ENCODE measurements at regions not wholly inside any gene's neighbourhood (a gene's known extent, or its start where the extent isn't known, plus 50 kb on each side); places are given as distances from the start of the nearest gene placed in this dataset.

- no peak for DNase-seq (ENCODE audit: low spot score)
Observed at GRCh38 chr2:16275131-16275530, 334.8 kb downstream of the MYCN start.

DNA sequence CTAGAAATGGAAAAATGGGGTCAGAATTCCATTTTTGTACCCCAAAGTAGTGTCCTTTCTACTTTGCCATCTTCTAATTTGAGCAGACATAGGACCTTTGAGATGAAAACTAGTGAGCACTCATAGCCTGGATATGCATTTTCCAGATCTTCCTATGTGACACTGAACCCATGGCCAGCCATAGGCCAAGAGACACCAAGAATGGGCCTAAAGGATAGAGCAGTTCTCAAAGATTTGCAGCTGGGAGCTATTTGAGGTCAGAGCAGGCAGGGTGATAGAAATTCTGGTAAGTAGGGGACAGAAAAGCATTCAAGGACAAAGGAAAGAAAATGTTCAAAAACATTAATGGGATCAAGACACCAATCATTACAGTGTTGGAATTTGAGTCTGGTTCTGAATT, 332.8 kb downstream of the MYCN start:
- DNase-seq (ENCODE audit: low spot score), result no peak

DNA sequence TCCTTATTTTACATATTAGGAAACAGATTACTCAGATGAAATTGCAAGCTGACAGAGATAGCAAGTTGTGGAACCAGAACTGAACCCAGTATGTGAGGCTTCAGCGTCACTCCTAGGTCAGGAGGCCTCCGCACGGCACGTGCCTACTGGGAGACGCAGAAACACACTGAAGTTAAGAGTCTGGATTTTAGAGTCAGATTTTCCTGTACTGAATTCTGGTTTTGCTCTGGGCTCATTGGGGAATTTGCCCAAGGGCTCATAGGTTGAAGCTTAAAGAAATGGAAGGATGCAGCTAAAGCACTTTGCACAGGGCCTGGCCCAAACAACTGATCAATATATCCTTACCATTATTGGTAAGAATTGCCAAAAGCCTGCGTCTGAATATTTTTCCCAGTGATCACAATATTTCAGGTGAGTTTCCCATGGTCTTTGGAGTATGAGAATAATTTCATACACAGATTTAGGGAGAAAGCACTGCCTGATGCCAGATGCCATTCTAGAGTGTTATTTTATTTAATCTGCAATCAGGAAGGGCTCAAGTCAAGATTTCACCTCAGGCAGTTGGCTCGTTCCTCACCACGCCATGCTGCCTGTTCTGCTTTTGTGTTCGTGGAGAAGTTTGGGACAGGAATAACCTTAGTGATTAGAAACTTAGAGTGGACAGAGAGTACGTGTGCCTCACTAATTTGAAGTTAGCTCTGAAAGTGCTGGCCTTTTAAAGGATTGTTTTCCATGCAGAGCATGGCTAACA, 331.9 kb downstream of the MYCN start:
- no peak for DNase-seq (ENCODE audit: low spot score)

- no peak for DNase-seq (ENCODE audit: low spot score)
Observed at GRCh38 chr2:16271231-16271896, 331.0 kb downstream of the MYCN start.

GRCh38 chr2:16270441-16270840, 330.1 kb downstream of the MYCN start:
- DNase-seq (ENCODE audit: low spot score), result no peak

- no peak for DNase-seq (ENCODE audit: low spot score)
Observed at GRCh38 chr2:16268301-16269000, 328.1 kb downstream of the MYCN start.

GRCh38 chr2:16266571-16266970, 326.2 kb downstream of the MYCN start:
- DNase-seq (ENCODE audit: low spot score), result no peak

DNA sequence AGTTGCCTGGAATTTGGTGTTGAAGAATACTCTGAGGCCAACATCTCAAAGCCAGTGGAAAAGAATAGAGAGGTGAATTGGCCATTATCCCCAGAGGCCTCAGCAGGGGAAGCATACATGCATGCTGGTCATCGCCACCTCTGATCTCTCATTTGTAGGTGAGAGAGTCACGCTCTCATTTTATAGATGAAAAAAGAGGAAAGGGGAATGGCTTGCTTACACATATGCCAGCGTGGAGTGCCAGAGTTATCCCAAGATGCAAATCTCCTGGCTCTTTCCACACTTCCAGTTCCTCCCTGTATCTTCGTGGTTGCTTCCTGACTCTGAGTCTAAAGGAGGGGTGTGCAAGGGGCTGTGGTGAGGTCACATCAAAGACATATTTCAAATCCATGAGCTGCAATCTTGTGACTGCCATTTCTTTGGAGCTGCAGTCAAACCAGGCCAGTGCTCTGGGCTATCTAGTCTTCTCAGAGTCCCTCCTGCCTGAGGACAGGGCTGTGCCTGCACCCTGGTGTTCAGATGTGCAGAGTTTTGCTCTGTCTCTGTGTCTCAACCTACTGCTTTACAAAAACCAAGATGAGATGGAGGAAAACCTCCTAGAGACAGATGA, 324.7 kb downstream of the MYCN start:
- no peak for DNase-seq (ENCODE audit: low spot score)

GRCh38 chr2:16264491-16264890, 324.1 kb downstream of the MYCN start:
- no peak for DNase-seq (ENCODE audit: low spot score)

DNA sequence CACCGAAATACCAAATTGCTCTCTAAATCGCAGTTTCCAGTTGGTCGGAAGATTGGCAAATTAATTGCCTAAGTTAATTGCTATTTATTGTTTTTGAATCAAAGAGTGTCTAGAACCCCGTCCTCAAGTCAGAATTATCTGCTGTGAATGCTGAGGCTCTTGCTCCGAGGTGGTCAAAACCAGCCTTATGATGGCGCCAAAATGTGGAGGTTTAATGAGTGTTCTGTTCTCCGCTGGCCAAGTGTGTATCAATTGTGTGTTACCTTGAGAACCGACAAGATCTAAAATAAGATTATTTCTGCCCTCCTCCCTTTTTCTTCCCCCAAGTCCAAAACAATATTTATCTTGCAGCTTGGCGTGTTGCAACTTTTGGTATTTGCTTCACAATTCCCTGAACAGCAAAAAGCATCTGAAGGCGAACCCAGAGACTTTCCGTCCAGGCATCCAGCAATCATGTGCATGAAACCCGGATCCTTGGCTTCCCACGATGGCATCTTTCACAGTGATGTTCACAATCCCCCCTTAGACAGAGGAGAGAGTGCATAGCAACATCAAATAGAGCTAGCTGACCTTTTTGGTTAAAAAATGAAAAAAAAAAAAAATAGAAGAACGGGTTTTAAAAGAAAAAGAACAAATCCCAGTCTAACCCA, 323.0 kb downstream of the MYCN start:
- no peak for DNase-seq (ENCODE audit: low spot score)

GRCh38 chr2:16262526-16263178, 322.3 kb downstream of the MYCN start:
- DNase-seq (ENCODE audit: low spot score), result no peak

DNA sequence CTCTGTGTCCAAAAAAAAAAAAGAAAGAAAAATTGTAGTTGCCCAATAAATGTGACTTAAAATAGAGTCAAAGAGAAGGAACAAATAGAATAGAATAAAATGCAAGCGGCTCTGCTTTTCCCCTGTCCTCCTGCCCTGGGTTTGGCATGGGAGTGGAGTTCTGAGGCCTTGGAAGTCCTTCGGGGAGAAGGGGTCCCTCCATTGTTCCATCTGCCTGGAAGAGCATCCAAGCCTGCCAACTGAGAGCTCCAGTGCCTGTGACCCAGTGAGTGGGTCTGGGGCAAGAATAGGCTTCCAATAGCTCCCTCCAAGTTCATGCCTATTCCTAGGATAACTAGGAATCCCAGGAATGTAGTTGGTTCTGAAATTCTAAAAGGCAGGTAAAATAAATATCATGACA, 321.4 kb downstream of the MYCN start:
- no peak for DNase-seq (ENCODE audit: low spot score)

- no peak for DNase-seq (ENCODE audit: low spot score)
Observed at GRCh38 chr2:16261071-16261470, 320.7 kb downstream of the MYCN start.

DNA sequence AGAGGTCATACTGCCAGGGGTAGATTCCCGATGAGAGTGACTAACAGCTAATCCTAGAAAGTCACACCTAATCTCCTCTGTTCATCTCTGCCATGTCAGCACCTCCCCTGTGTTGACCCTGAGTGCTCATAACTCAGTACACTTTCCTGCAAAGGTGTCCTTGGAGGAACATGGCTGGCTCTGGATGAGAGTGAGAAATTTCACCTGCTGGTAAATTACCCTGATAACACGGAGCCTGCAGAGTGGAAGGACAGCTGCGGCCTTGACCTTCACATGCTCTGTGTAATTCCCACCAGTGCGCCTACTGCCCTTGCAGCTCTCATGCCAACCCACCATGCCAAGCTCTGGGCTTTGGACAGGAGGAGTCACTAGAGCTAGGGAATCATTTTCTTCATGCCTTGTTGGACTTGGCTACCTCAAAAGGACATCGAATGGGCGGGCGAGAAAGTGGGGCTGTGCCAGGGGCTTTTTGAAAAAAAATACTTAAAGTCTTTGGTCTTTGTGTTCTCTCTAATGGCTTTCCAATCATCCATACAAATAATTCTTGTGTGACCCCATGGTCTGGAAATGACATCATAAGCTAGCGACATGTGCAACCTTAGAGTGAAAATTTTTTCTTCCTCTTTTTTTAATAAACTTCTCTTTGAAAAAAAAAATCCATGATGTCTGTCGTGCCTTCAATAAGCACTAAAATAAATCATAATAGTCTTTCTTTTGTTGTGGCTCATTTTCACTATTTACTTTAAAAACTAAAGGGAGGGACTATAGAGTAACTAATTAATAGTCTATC, 319.9 kb downstream of the MYCN start:
- DNase-seq (ENCODE audit: low spot score), result no peak

- DNase-seq (ENCODE audit: low spot score), result peak; percentile 28
Observed at GRCh38 chr2:16259010-16259409, 318.7 kb downstream of the MYCN start.

- DNase-seq (ENCODE audit: low spot score), result no peak
Observed at GRCh38 chr2:16258350-16258749, 318.0 kb downstream of the MYCN start.

DNA sequence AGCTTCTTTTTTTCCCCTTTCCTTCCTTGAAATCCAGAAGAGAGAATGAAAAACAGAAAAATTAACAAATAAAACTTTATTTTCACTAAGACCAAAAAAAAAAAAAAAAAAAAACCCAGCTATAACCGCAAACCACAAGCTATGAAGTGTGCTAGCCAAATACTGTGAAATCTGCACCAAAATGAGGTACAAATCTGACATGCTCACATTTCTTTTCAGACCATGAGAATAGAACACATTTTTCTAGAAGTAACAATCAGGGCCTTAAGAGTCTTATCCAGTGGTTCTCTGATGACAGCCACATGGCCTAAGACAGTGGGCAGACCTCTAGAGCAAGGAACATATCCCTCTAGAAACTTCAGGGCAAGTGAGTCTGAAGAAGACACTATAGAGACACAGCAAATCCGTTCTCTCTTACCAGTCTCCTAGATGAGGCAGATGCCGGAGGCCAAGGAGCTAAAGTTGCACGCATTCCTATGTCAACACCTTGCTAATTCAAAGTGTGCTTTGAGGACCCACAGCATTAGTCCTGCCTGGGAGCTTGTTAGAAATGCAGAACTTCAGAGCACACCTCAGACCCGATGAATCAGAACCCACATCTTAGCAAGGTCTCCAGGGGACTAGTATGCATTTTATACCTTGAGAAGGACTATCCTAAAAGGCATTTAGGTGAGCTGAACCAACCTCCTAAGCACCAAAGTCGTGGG, 317.1 kb downstream of the MYCN start:
- no peak for DNase-seq (ENCODE audit: low spot score)

- DNase-seq (ENCODE audit: low spot score), result no peak
Observed at GRCh38 chr2:16256601-16257321, 316.4 kb downstream of the MYCN start.

GRCh38 chr2:16255120-16255519, 314.8 kb downstream of the MYCN start:
- no peak for DNase-seq (ENCODE audit: low spot score)

Measured in HuH-7 (cell line).